H1 (cell line): ENCODE measurements at regions not wholly inside any gene's neighbourhood (a gene's known extent, or its start where the extent isn't known, plus 50 kb on each side); places are given as distances from the start of the nearest gene placed in this dataset.

Source experiments
- CTCF ChIA-PET: fragments of 300-600 bp; sonication (Branson Sonifier 250); formaldehyde crosslinking; loops from one replicate; lab custom pipeline; 2021; ENCODE audit not compliant: partially characterized antibody; lab: Charles Lee
- POLR2A ChIA-PET: fragments of 300-600 bp; sonication (Branson Sonifier 250); formaldehyde crosslinking; loops from one replicate; lab custom pipeline; 2021; ENCODE audit warnings: inconsistent platforms; ENCODE audit not compliant: partially characterized antibody; lab: Charles Lee
- DNase-seq, 2 experiments: peaks; one replicate each; pipeline versions ENCODE4 v3.0.0 to v3.0.0-alpha.2; 2010 to 2022; ENCODE audit warnings: low spot score in 2 of 2, low read depth in 1 of 2, mixed read lengths in 1 of 2
- FAIRE-seq: peaks from 2 replicates; lab custom pipeline; 2011; peaks lifted over from hg19 to GRCh38; lab: Jason Lieb, UNC
- H2AFZ ChIP-seq: 2 replicates; pipeline ENCODE4 v1.8.1; 2012; ENCODE audit warnings: low read length, inconsistent platforms
- H2AK5ac ChIP-seq: 2 replicates; pipeline ENCODE4 v1.6.1; 2013; ENCODE audit warnings: low read depth, low read length
- H2BK120ac ChIP-seq: replicated peaks from 2 replicates; pipeline ENCODE3; 2013; ENCODE audit warnings: low read depth, low read length, inconsistent platforms
- H2BK12ac ChIP-seq: 2 replicates; pipeline ENCODE4 v1.6.1; 2013; ENCODE audit warnings: low read depth, low read length
- H2BK15ac ChIP-seq: 2 replicates; pipeline ENCODE4 v1.6.1; 2013; ENCODE audit warnings: low read length
- H2BK20ac ChIP-seq: 2 replicates; pipeline ENCODE4 v1.6.1; 2013; ENCODE audit warnings: low read length
- H2BK5ac ChIP-seq: 2 replicates; pipeline ENCODE4 v1.6.1; 2013; ENCODE audit warnings: low read depth, low read length
- H3K14ac ChIP-seq: 2 replicates; pipeline ENCODE4 v1.6.1; 2013; ENCODE audit warnings: inconsistent platforms; ENCODE audit not compliant: insufficient read length
- H3K18ac ChIP-seq: 2 replicates; pipeline ENCODE4 v1.6.1; 2013; ENCODE audit warnings: low read length; ENCODE audit errors: extremely low read depth
- H3K23ac ChIP-seq: 2 replicates; pipeline ENCODE4 v1.6.1; 2013; ENCODE audit warnings: inconsistent platforms; ENCODE audit not compliant: insufficient read length
- H3K23me2 ChIP-seq: 2 replicates; pipeline ENCODE4 v1.6.1; 2013; ENCODE audit warnings: low read depth, low read length
- H3K27ac ChIP-seq: 2 replicates; pipeline ENCODE4 v1.6.1; 2011; ENCODE audit warnings: low read depth, low read length, inconsistent platforms
- H3K27me3 ChIP-seq, 4 experiments: replicated peaks in 1 of 4; 1 replicate in 1 of 4; 2 replicates in 3 of 4; pipeline versions ENCODE4 v1.6.1 to v1.8.1; 2011 to 2013; ENCODE audit warnings: low read length in 3 of 4, mild to moderate bottlenecking in 3 of 4, inconsistent platforms in 2 of 4, mixed read lengths in 2 of 4, moderate library complexity in 1 of 4; ENCODE audit not compliant: control insufficient read depth in 3 of 4, insufficient read depth in 3 of 4; ENCODE audit errors: extremely low read depth in 1 of 4
- H3K36me3 ChIP-seq, 4 experiments: 2 replicates each; pipeline versions ENCODE4 v1.6.1 to v1.8.1; 2011 to 2013; ENCODE audit warnings: mild to moderate bottlenecking in 4 of 4, low read length in 3 of 4, moderate library complexity in 2 of 4, control low read depth in 1 of 4, inconsistent platforms in 1 of 4; ENCODE audit not compliant: insufficient read depth in 4 of 4, control insufficient read depth in 2 of 4
- H3K4ac ChIP-seq: replicated peaks from 2 replicates; pipeline ENCODE3; 2013; ENCODE audit warnings: low read length, low read depth, mixed read lengths, inconsistent platforms; ENCODE audit not compliant: insufficient read length
- H3K4me1 ChIP-seq, 4 experiments: replicated peaks in 1 of 4; 1 replicate in 1 of 4; 2 replicates in 3 of 4; pipeline versions ENCODE4 v1.6.1 to v1.8.1; 2011 to 2013; ENCODE audit warnings: low read length in 3 of 4, inconsistent platforms in 2 of 4, mixed read lengths in 1 of 4; ENCODE audit not compliant: insufficient read depth in 4 of 4, control insufficient read depth in 3 of 4
- H3K4me2 ChIP-seq, 2 experiments: 2 replicates each; pipeline versions ENCODE4 v1.6.1 to v1.8.1; 2011 to 2013; ENCODE audit warnings: low read depth in 2 of 2, low read length in 2 of 2, control low read depth in 1 of 2, inconsistent platforms in 1 of 2, mild to moderate bottlenecking in 1 of 2; ENCODE audit not compliant: insufficient read depth in 1 of 2
- H3K4me3 ChIP-seq, 4 experiments: fragments of 200-600, 300-600 bp in 1 of 4; sonication (generic), shearing (Covaris generic), sonication (Bioruptor Twin) in 1 of 4; 2 replicates each; pipeline versions ENCODE4 v1.5.1 to v1.8.1; 2011 to 2016; ENCODE audit warnings: low read length in 4 of 4, low read depth in 3 of 4, control low read depth in 2 of 4, inconsistent platforms in 2 of 4, mild to moderate bottlenecking in 2 of 4, mixed read lengths in 1 of 4, moderate library complexity in 1 of 4; ENCODE audit not compliant: insufficient read depth in 2 of 4; ENCODE audit errors: extremely low read depth in 1 of 4
- H3K56ac ChIP-seq: replicated peaks from 2 replicates; pipeline ENCODE3; 2013; ENCODE audit warnings: low read depth, mild to moderate bottlenecking, mixed read lengths, low read length, inconsistent platforms; ENCODE audit not compliant: insufficient read length
- H3K79me1 ChIP-seq: 2 replicates; pipeline ENCODE4 v1.6.1; 2013; ENCODE audit warnings: low read depth, low read length, control low read depth
- H3K79me2 ChIP-seq, 2 experiments: 2 replicates each; pipeline versions ENCODE4 v1.6.1 to v1.8.1; 2012 to 2013; ENCODE audit warnings: low read length in 2 of 2, mild to moderate bottlenecking in 2 of 2, inconsistent platforms in 1 of 2; ENCODE audit not compliant: insufficient read depth in 2 of 2, control insufficient read depth in 1 of 2
- H3K9ac ChIP-seq, 4 experiments: replicated peaks in 1 of 4; 1 replicate in 1 of 4; 2 replicates in 3 of 4; pipeline versions ENCODE4 v1.6.1 to v1.8.1; 2011 to 2013; ENCODE audit warnings: low read depth in 3 of 4, low read length in 3 of 4, control low read depth in 2 of 4, mild to moderate bottlenecking in 2 of 4, moderate library complexity in 2 of 4, inconsistent platforms in 1 of 4; ENCODE audit errors: extremely low read depth in 1 of 4
- H3K9me3 ChIP-seq, 2 experiments: 2 replicates each; pipeline versions ENCODE4 v1.6.1 to v1.8.1; 2012 to 2013; ENCODE audit warnings: mild to moderate bottlenecking in 2 of 2, moderate library complexity in 2 of 2, control low read depth in 1 of 2, inconsistent platforms in 1 of 2, low read depth in 1 of 2, low read length in 1 of 2, mixed read lengths in 1 of 2; ENCODE audit not compliant: insufficient read depth in 2 of 2
- H4K20me1 ChIP-seq, 2 experiments: replicated peaks in 1 of 2; 2 replicates each; pipeline versions ENCODE3 to v1.8.1; 2011 to 2013; ENCODE audit warnings: inconsistent platforms in 2 of 2, low read length in 2 of 2, mild to moderate bottlenecking in 1 of 2; ENCODE audit not compliant: insufficient read depth in 2 of 2, control insufficient read depth in 1 of 2
- H4K5ac ChIP-seq: 2 replicates; pipeline ENCODE4 v1.6.1; 2013; ENCODE audit warnings: low read length, low read depth, mixed read lengths, inconsistent platforms; ENCODE audit not compliant: insufficient read length
- H4K8ac ChIP-seq: 2 replicates; pipeline ENCODE4 v1.8.0; 2013; ENCODE audit warnings: mild to moderate bottlenecking, moderate library complexity, low read length, inconsistent platforms; ENCODE audit not compliant: insufficient read depth; ENCODE audit errors: extremely low read depth
- H4K91ac ChIP-seq: replicated peaks from 2 replicates; pipeline ENCODE3; 2013; ENCODE audit warnings: low read length, mixed read lengths, inconsistent platforms; ENCODE audit not compliant: insufficient read length
- CHD7 ChIP-seq: fragments of 300-600 bp; sonication (generic); IDR thresholded peaks from 2 replicates; pipeline ENCODE4 v1.7.1; 2012; ENCODE audit warnings: low read length, moderate library complexity, mild to moderate bottlenecking, inconsistent platforms; ENCODE audit not compliant: insufficient replicate concordance
- WGBS, 2 experiments: shearing (Covaris generic) in 1 of 2; methylation state at CpG; one replicate each; pipeline versions ENCODE4 v1.1.6 to v1.1.7; 2013 to 2015; ENCODE audit warnings: low lambda C conversion rate in 2 of 2, mixed read lengths in 2 of 2, inconsistent platforms in 1 of 2, low coverage in 1 of 2, missing lambda C conversion rate in 1 of 2; ENCODE audit not compliant: insufficient replicate concordance in 2 of 2, insufficient coverage in 1 of 2, insufficient read length in 1 of 2; ENCODE audit errors: extremely low coverage in 1 of 2, missing lambda C conversion rate in 1 of 2; 5-methylcytosine and 5-hydroxymethylcytosine counted together

GRCh38 chr11:42890773-42891172 lies 421.0 kb upstream of the API5 start:
- Histone ChIP-seq H3K23ac (no peak overlapping the region), H3K4me2 (no peak overlapping the region), H4K5ac (no peak overlapping the region), H2BK120ac (no peak overlapping the region), H3K79me1 (no peaks in the 10 kb centered on the region), H3K23me2 (no peaks in the 10 kb centered on the region), H3K4me1 (no peaks in the 10 kb centered on the region), H3K79me2 (no peaks in the 10 kb centered on the region), H2BK12ac (no peak overlapping the region), H3K27ac (no peak overlapping the region), H3K36me3 (no peaks in the 10 kb centered on the region), H2BK5ac (no peak overlapping the region), H3K14ac (no peak overlapping the region), H2BK15ac (no peak overlapping the region), H2AFZ (no peak overlapping the region), H3K18ac (no peak overlapping the region), H3K4ac (no peak overlapping the region), H3K4me3 (no peak overlapping the region), H2AK5ac (no peak overlapping the region), H4K8ac (no peak overlapping the region), H3K27me3 (no peaks in the 10 kb centered on the region), H3K9me3 (no peaks in the 10 kb centered on the region), H2BK20ac (no peak overlapping the region), H3K9ac (no peak overlapping the region), H3K56ac (no peak overlapping the region), H4K20me1 (no peaks in the 10 kb centered on the region), H4K91ac (no peak overlapping the region)
- WGBS, 2 experiments = 91% methylated on average over 2 of the region's 2 CpGs; no CpG with 5 or more reads in 1 of the 2 experiments
- ChIA-PET CTCF (interaction anchor here (0.8 kb wide), 1 partner anchor 9 kb away, joined by 3 read pairs; no protein-coding TSS in a partner anchor), POLR2A (no interaction called here)
- FAIRE-seq (no peak), DNase-seq (no peak)
- no peak for TF ChIP-seq CHD7
